Retinal pigment epithelial cell (primary cell): ENCODE measurements at regions not wholly inside any gene's neighbourhood (a gene's known extent, or its start where the extent isn't known, plus 50 kb on each side); places are given as distances from the start of the nearest gene placed in this dataset.

Experiments used
- DNase-seq: peaks from one replicate; pipeline ENCODE4 v3.0.0-alpha.2; 2010; ENCODE audit warnings: low read depth
- H3K4me3 ChIP-seq: 2 replicates; pipeline ENCODE4 v1.5.1; 2011; ENCODE audit warnings: mild to moderate bottlenecking, low read length, control low read depth, moderate library complexity
- CTCF ChIP-seq: conservative IDR thresholded peaks from 2 replicates; pipeline ENCODE4 v1.5.1; 2011; ENCODE audit warnings: low read depth, low read length, control low read depth, inconsistent platforms

- no peak overlapping the region for H3K4me3 ChIP-seq
- no peak for DNase-seq
- no peak for TF ChIP-seq CTCF
These were observed 1523.9 kb downstream of the RPA4 start for GRCh38 chrX:98407584-98407983.

GRCh38 chrX:98409867-98410266, 1526.2 kb downstream of the RPA4 start:
- DNase-seq, result no peak
- TF ChIP-seq CTCF, result no peak
- H3K4me3 ChIP-seq, result no peak overlapping the region

- no peak for DNase-seq
- no peak for TF ChIP-seq CTCF
These were observed 1528.3 kb downstream of the RPA4 start for GRCh38 chrX:98412058-98412457.

GRCh38 chrX:98422536-98422935, 1538.8 kb downstream of the RPA4 start:
- no peak overlapping the region for H3K4me3 ChIP-seq
- no peak for TF ChIP-seq CTCF
- DNase-seq, result no peak

More at GRCh38 chrX:98412058-98412457, 1528.3 kb downstream of the RPA4 start:
- no peak overlapping the region for H3K4me3 ChIP-seq

- no peak overlapping the region for H3K4me3 ChIP-seq
- no peak for DNase-seq
These were observed 1548.7 kb downstream of the RPA4 start for GRCh38 chrX:98432413-98432812.

GRCh38 chrX:98448524-98448923, 1564.8 kb downstream of the RPA4 start:
- no peak for TF ChIP-seq CTCF
- no peak for DNase-seq
- H3K4me3 ChIP-seq, result no peak overlapping the region

More at GRCh38 chrX:98432413-98432812, 1548.7 kb downstream of the RPA4 start:
- TF ChIP-seq CTCF, result no peak

- TF ChIP-seq CTCF, result no peak
- no peak overlapping the region for H3K4me3 ChIP-seq
- no peak for DNase-seq
These were observed 1568.7 kb downstream of the RPA4 start for GRCh38 chrX:98452456-98452855.
